ENCODE measurements at regions not wholly inside any gene's neighbourhood (a gene's known extent, or its start where the extent isn't known, plus 50 kb on each side); places are given as distances from the start of the nearest gene placed in this dataset.

- DNase-seq (ENCODE audit: low read depth): no peak
These were observed 265.6 kb downstream of the PTEN start for GRCh38 chr10:88129013-88129412.

- no peak for DNase-seq (ENCODE audit: low read depth)
These were observed 267.5 kb downstream of the PTEN start for GRCh38 chr10:88130912-88131311.

- no peak for DNase-seq (ENCODE audit: low read depth)
These were observed 268.2 kb downstream of the PTEN start for GRCh38 chr10:88131511-88132139.

- no peak for DNase-seq (ENCODE audit: low read depth)
These were observed 273.3 kb downstream of the PTEN start for GRCh38 chr10:88136712-88137111.

GRCh38 chr10:88138319-88138848 is 275.0 kb downstream of the PTEN start:
- DNase-seq (ENCODE audit: low read depth): no peak

GRCh38 chr10:88147000-88147798 is 283.8 kb downstream of the PTEN start:
- no peak for DNase-seq (ENCODE audit: low read depth)

- no peak for DNase-seq (ENCODE audit: low read depth)
These were observed 286.5 kb downstream of the PTEN start for GRCh38 chr10:88149906-88150305.

- DNase-seq (ENCODE audit: low read depth): no peak
These were observed 286.9 kb downstream of the PTEN start for GRCh38 chr10:88150339-88150738.

GRCh38 chr10:88152728-88153133 is 289.3 kb downstream of the PTEN start:
- no peak for DNase-seq (ENCODE audit: low read depth)

GRCh38 chr10:88154596-88155250 is 291.3 kb downstream of the PTEN start:
- DNase-seq (ENCODE audit: low read depth): no peak

GRCh38 chr10:88156341-88156740 is 292.9 kb downstream of the PTEN start:
- DNase-seq (ENCODE audit: low read depth): no peak

- DNase-seq (ENCODE audit: low read depth): no peak
These were observed 294.6 kb downstream of the PTEN start for GRCh38 chr10:88157981-88158465.

- DNase-seq (ENCODE audit: low read depth): no peak
These were observed 295.2 kb downstream of the PTEN start for GRCh38 chr10:88158526-88159122.

GRCh38 chr10:88159127-88159829 is 295.9 kb downstream of the PTEN start:
- no peak for DNase-seq (ENCODE audit: low read depth)

GRCh38 chr10:88161070-88161469 is 297.6 kb downstream of the PTEN start:
- no peak for DNase-seq (ENCODE audit: low read depth)

GRCh38 chr10:88161756-88162155 is 298.3 kb downstream of the PTEN start:
- no peak for DNase-seq (ENCODE audit: low read depth)

GRCh38 chr10:88162852-88163251 is 299.4 kb downstream of the PTEN start:
- DNase-seq (ENCODE audit: low read depth): no peak

GRCh38 chr10:88163572-88163971 is 300.1 kb downstream of the PTEN start:
- DNase-seq (ENCODE audit: low read depth): no peak

GRCh38 chr10:88164471-88164870 is 301.0 kb downstream of the PTEN start:
- no peak for DNase-seq (ENCODE audit: low read depth)

- no peak for DNase-seq (ENCODE audit: low read depth)
These were observed 302.4 kb downstream of the PTEN start for GRCh38 chr10:88165849-88166271.

GRCh38 chr10:88168171-88169036 is 305.0 kb downstream of the PTEN start:
- DNase-seq (ENCODE audit: low read depth): no peak

All from stimulated activated CD8-positive, alpha-beta memory T cell treated with anti-CD3 and anti-CD28 coated beads, Interleukin-12 subunit alpha, Interleukin-12 subunit beta, amount 100 ng/mL, for 4 hours (primary cell).